LNCAP (cell line): ENCODE measurements at regions not wholly inside any gene's neighbourhood (a gene's known extent, or its start where the extent isn't known, plus 50 kb on each side); places are given as distances from the start of the nearest gene placed in this dataset.

Source experiments
- CTCF ChIP-seq: fragments of 450-650 bp; IDR thresholded peaks from 2 replicates; pipeline ENCODE4 v1.5.1; 2017; ENCODE audit warnings: mild to moderate bottlenecking

GRCh38 chr3:24589931-24590880 lies 95.6 kb upstream of the THRB start:
- no peak for TF ChIP-seq CTCF

DNA sequence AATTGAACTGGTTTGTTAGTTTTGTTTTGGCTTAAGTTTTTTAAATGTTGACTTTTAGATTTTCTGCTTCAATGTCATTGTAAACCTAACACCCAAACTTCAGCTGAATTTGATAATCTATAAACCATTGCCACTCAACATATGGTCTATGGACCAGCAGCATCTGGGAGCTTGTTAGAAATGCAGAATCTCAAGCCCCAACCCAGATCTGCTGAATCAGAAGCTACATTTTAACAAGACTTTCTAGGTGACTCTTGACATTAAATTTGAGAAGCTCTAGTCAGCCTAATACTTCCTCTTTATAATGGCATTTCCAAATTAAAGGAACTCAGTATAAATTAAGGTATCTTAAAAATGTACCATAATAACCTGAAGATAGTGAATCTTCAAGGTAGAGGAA lies 96.5 kb upstream of the THRB start:
- no peak for TF ChIP-seq CTCF

- no peak for TF ChIP-seq CTCF
Measured at GRCh38 chr3:24591661-24592555, 97.3 kb upstream of the THRB start.

DNA sequence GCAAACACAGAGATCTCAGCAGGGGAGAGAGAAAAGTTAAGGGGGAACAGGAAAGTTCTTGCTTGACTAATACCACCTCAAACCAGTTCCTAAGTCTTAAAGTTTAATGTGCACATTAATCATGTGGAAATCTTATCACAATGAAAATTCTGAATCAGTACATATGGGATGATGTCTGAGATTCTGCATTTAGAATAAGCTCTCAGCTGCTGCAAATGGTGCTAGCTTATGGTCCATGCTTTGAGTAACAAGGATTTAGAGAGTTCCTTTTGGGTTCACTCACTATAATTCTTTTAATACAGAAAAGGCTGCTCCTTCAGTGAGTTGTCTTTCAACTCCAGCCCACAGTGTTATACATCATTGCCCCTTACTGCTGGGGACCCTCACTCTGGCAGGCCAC lies 99.5 kb upstream of the THRB start:
- no peak for TF ChIP-seq CTCF

DNA sequence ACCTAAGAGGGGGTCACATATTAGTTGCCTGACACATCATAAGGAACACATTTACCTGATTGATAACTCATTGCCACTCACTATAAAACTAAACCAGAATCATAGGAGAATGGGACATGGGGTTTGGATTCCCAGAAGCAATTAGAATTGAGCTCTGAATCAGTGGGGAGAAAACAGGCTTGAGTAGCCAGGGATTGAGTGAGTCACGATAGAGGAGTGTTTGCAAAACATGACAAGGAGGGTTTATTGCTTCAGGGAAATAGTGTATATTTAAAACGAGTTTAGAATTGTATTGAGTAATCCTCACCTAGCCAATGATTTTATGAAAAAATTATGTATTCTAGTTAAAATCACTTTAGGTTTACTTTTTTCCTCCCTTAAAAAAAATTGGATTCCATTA lies 101.1 kb upstream of the THRB start:
- no peak for TF ChIP-seq CTCF

DNA sequence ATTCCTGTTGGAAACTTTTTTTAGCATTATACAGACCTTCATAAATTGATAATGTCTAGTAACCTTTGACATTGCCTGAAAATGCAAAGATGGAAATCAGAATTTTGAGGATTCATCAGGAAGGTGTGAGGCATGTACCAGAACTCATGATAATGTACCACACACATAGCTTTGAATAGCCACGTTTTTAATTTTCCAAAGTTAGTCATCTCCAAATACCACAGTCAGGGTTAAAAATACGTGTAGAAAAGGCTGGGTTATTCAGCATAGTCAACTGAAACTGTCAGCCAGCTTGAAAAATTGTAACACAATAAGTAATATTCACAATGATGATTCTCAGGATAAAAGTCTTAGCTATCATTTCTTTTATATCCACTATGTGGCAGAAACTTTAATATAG lies 102.0 kb upstream of the THRB start:
- TF ChIP-seq CTCF, result no peak

GRCh38 chr3:24598695-24599470 lies 104.2 kb upstream of the THRB start:
- no peak for TF ChIP-seq CTCF
